NCI-H1694 (cell line): ENCODE measurements at regions not wholly inside any gene's neighbourhood (a gene's known extent, or its start where the extent isn't known, plus 50 kb on each side); places are given as distances from the start of the nearest gene placed in this dataset.
"Not testable (repeated sequence)": the region's sequence is repeated elsewhere in the genome, so short reads cannot be mapped to it uniquely, and the experiment has no call there.

Experiments
- DNase-seq: peaks from one replicate; lab custom pipeline; 2025; lab: John Stamatoyannopoulos, UW

GRCh38 chr1:67588178-67588855 lies 96.7 kb upstream of the GADD45A start:
- no peak for DNase-seq

- no peak for DNase-seq
Measured at GRCh38 chr1:67589519-67590233, 95.3 kb upstream of the GADD45A start.

GRCh38 chr1:67590329-67590728 lies 94.7 kb upstream of the GADD45A start:
- DNase-seq, result no peak

- no peak for DNase-seq
Measured at GRCh38 chr1:67594764-67595163, 90.2 kb upstream of the GADD45A start.

- DNase-seq, result no peak
Measured at GRCh38 chr1:67596674-67597073, 88.3 kb upstream of the GADD45A start.

GRCh38 chr1:67597336-67597735 lies 87.7 kb upstream of the GADD45A start:
- DNase-seq, result no peak

GRCh38 chr1:67599085-67599484 lies 85.9 kb upstream of the GADD45A start:
- no peak for DNase-seq

GRCh38 chr1:67601539-67601938 lies 83.5 kb upstream of the GADD45A start:
- DNase-seq, result no peak

GRCh38 chr1:67601955-67602354 lies 83.0 kb upstream of the GADD45A start:
- DNase-seq, result no peak

- no peak for DNase-seq
Measured at GRCh38 chr1:67604778-67605177, 80.2 kb upstream of the GADD45A start.

- DNase-seq, result no peak
Measured at GRCh38 chr1:67605209-67605780, 79.7 kb upstream of the GADD45A start.

- DNase-seq, result no peak
Measured at GRCh38 chr1:67607286-67607685, 77.7 kb upstream of the GADD45A start.

- no peak for DNase-seq
Measured at GRCh38 chr1:67607699-67608098, 77.3 kb upstream of the GADD45A start.

- DNase-seq, result no peak
Measured at GRCh38 chr1:67608661-67609576, 76.1 kb upstream of the GADD45A start.

GRCh38 chr1:67609577-67610341 lies 75.2 kb upstream of the GADD45A start:
- DNase-seq, result no peak

- no peak for DNase-seq
Measured at GRCh38 chr1:67610450-67610849, 74.6 kb upstream of the GADD45A start.

GRCh38 chr1:67611846-67612245 lies 73.2 kb upstream of the GADD45A start:
- DNase-seq, result no peak

GRCh38 chr1:67612788-67613241 lies 72.2 kb upstream of the GADD45A start:
- no peak for DNase-seq

GRCh38 chr1:67613479-67613878 lies 71.5 kb upstream of the GADD45A start:
- not testable (repeated sequence) for DNase-seq

- no peak for DNase-seq
Measured at GRCh38 chr1:67614511-67614934, 70.5 kb upstream of the GADD45A start.

- DNase-seq, result no peak
Measured at GRCh38 chr1:67615886-67616285, 69.1 kb upstream of the GADD45A start.
